Right cardiac atrium (tissue), 5 donors: ENCODE measurements at regions not wholly inside any gene's neighbourhood (a gene's known extent, or its start where the extent isn't known, plus 50 kb on each side); places are given as distances from the start of the nearest gene placed in this dataset.

Source experiments
- ATAC-seq, 2 donors: fragments of 200-7000 bp; cut with Tn5 transposase; one replicate each; pipeline versions ENCODE4 v1.8.0 to v1.9.1; 2020; ENCODE audit warnings: moderate library complexity in 2 of 2, mild to moderate bottlenecking in 1 of 2
- DNase-seq, 3 donors: peaks; one replicate each; pipeline ENCODE4 v3.0.0-alpha.2; 2020
- H3K27ac ChIP-seq: one replicate; pipeline ENCODE4 v1.5.1; 2013; ENCODE audit warnings: mild to moderate bottlenecking, low read length, control low read depth, moderate library complexity
- H3K27me3 ChIP-seq: one replicate; pipeline ENCODE4 v1.6.1; 2013; ENCODE audit not compliant: control insufficient read depth, insufficient read depth
- H3K4me1 ChIP-seq: one replicate; pipeline ENCODE4 v1.6.1; 2013; ENCODE audit warnings: low read length; ENCODE audit not compliant: control insufficient read depth, insufficient read depth
- H3K4me3 ChIP-seq: one replicate; pipeline ENCODE4 v1.5.1; 2013; ENCODE audit warnings: low read length, control low read depth
- H3K9me3 ChIP-seq: one replicate; pipeline ENCODE4 v1.6.1; 2013; ENCODE audit warnings: low read length; ENCODE audit not compliant: control insufficient read depth
- WGBS: extraction: QIAGEN DNeasy Blood & Tissue Kit; methylation state at CpG from one replicate; pipeline ENCODE4 v1.1.7; 2013; 5-methylcytosine and 5-hydroxymethylcytosine counted together
- intact Hi-C, 4 donors: fragments of 100-400 bp; cut with DNase I; formaldehyde crosslinking; loops; one replicate each; pipeline versions ENCODE4 v1.11.0 to v1.14.0; 2022 to 2023
- donor health status: healthy with polysubstance abuse.
- donor health status: DM: no; HTN: yes; CAD: no.
- donor health status: DM: no; HTN: no; CAD: no.
- donor health status: DM: no; HTN: yes; CAD: no; lungs with severe emphysema.
- donor health status: DM: yes; HTN: yes; CAD: no.

DNA sequence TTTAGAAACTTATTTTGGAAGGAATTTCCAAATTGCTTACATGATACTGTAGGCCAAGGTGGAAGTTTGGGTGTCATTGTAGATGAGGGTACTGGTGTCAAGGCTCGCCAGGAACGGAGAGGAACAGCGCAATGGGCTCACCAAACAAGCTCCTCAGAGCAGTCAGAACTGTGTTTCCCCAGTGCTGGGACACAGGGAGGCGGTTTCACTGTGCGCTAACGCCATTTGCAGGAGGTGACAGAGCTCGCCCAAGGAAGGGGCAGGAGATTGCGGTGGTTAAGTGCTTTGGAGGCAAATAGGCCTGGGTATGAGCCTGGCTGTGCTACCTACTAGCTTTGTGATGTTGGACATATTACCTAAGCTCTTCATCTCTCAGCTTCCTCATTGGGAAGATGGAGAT lies 57.3 kb downstream of the HHEX start:
- Histone ChIP-seq H3K27me3 (no peaks in the 10 kb centered on the region), H3K4me1 (no peaks in the 10 kb centered on the region), H3K27ac (no peak overlapping the region), H3K4me3 (no peak overlapping the region), H3K9me3 (no peaks in the 10 kb centered on the region)
- ATAC-seq, result no peak
- DNase-seq, result no peak
- 97% methylated on average over 8 of the region's 8 CpGs for WGBS
- intact Hi-C loops, result no loop called here

DNA sequence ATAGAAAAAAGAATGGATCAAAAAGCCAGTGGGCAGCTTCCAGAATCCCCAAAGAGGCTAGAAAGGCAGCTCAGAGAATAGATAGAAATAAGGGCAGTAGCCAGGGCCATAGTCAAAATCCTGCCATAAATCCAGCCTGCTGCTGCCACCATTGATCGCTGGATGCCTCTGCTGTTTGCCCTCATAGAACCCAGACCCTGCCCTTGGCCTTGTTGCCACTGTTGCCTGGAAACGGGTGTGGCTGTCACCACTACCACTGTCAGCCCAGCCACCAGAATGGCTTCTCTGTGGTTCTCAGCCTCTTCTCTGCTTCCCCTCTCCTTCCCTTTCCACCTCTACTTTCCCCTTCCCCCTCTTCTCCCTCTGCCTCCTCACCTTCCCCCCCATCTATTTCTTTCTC lies 57.8 kb downstream of the HHEX start:
- H3K4me3 ChIP-seq, result no peak overlapping the region
- peak in 1 of 3 donors; percentile 71 for DNase-seq
- peak in 1 of 2 donors; percentile 50 for ATAC-seq
- H3K27ac ChIP-seq, result no peak overlapping the region
- no peaks in the 10 kb centered on the region for H3K4me1 ChIP-seq
- H3K27me3 ChIP-seq, result no peaks in the 10 kb centered on the region
- no peaks in the 10 kb centered on the region for H3K9me3 ChIP-seq
- WGBS, result 80% methylated on average over 2 of the region's 2 CpGs
- intact Hi-C loops, result no loop called here

DNA sequence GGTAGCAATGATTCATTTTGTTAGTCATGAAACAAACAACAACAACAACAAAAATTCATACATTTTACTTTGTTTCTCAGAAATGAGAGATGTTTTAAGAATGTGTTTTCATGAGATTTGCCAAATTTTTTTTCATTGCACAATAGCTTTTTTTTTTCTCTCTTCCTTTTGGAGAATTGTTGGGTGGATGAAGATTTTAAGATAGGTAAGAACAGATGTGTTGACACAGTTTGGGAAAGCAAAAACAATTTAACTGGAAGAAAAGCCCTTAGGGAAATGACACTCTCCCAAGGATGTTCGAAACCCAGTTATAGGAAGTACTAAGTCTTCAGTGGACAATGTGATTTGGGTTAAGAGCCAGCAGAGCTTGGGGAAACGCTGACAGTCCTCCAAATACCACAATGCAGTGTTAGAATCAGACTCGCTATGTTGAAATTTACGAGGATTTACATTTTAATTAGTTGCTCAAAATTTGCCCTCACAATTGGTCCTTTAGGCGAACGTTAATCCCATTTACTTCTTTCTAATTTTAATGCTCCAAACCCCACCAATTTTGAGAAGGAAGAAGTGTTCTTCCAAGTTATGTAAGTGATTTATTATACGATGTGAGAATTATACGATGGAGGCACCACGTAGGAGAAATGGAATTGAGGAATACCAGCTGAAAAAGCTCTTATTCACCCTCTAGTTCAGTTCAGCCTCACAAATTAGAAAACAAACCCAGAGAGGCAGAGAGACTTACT lies 61.2 kb downstream of the HHEX start:
- intact Hi-C loops, result no loop called here
- H3K4me1 ChIP-seq, result peaks cover 2% of the 10 kb centered on the region
- 59% methylated on average over 9 of the region's 9 CpGs for WGBS
- H3K27me3 ChIP-seq, result no peaks in the 10 kb centered on the region
- H3K4me3 ChIP-seq, result no peak overlapping the region
- DNase-seq (no peak), ATAC-seq (no peak)
- H3K27ac ChIP-seq, result no peak overlapping the region
- no peaks in the 10 kb centered on the region for H3K9me3 ChIP-seq

DNA sequence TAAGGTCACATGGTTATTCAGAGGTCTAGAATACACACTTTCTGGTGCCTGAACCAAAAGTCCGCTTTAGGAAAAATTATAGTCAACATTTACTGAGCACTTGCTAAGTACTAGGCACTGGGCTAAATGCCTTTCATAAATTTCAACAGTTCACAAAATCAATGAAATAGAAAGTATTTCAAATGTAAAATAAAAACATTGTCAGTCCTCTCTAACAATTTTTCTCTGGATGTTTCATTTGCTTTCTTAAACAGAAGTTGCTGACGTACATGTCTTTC lies 61.7 kb downstream of the HHEX start:
- 89% methylated on average over 2 of the region's 2 CpGs for WGBS
- intact Hi-C loops, result no loop called here
- Histone ChIP-seq H3K9me3 (no peaks in the 10 kb centered on the region), H3K4me3 (no peak overlapping the region), H3K4me1 (peaks cover 2% of the 10 kb centered on the region), H3K27ac (no peak overlapping the region), H3K27me3 (no peaks in the 10 kb centered on the region)
- no peak for DNase-seq
- no peak for ATAC-seq

DNA sequence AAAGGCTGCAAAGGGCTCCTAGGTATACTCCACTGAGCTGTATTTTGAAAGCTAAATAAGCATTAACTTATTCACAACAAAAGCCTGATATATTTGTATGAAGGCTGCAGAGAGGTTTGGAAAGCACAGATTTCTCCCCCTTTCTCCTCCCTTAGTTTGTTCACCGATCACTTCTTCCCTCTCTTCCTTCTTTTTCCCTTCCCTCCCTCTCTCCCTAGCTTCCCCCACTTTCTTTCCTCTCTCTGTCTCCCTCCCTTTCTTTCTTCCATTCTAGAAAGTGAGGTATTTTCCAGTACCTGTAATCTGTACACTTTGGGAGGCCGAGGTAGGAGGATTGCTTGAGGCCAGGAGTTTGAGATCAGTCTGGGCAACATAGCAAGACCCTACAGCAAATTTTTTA lies 62.1 kb downstream of the HHEX start:
- 92% methylated on average over 2 of the region's 2 CpGs for WGBS
- no peak for DNase-seq
- intact Hi-C loops, result no loop called here
- Histone ChIP-seq H3K4me3 (no peak overlapping the region), H3K27ac (no peak overlapping the region), H3K27me3 (no peaks in the 10 kb centered on the region), H3K4me1 (peaks cover 4% of the 10 kb centered on the region), H3K9me3 (no peaks in the 10 kb centered on the region)
- no peak for ATAC-seq

DNA sequence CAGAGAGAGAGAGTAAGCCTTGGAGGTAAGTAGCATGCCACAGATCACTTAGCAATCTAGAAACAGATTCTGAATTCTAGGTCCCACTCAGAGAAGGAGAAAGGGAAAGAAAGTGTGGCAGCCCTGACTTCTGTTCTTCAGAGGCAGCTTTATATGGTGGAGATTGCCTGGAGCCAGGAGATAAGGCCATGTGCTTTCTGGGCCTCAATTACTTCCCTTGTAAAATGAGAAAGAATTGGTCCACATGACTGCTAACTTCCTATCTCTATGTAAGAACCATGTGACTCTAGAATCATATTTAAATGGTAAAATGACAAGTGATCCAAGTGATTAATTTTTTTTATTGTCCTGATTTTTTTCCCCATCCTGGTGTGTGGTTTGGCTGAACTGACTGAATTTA lies 64.1 kb downstream of the HHEX start:
- no peak overlapping the region for H3K4me3 ChIP-seq
- ATAC-seq (no peak), DNase-seq (no peak)
- H3K4me1 ChIP-seq, result peaks cover 12% of the 10 kb centered on the region
- H3K9me3 ChIP-seq, result no peaks in the 10 kb centered on the region
- intact Hi-C loops, result no loop called here
- no peak overlapping the region for H3K27ac ChIP-seq
- H3K27me3 ChIP-seq, result no peaks in the 10 kb centered on the region

DNA sequence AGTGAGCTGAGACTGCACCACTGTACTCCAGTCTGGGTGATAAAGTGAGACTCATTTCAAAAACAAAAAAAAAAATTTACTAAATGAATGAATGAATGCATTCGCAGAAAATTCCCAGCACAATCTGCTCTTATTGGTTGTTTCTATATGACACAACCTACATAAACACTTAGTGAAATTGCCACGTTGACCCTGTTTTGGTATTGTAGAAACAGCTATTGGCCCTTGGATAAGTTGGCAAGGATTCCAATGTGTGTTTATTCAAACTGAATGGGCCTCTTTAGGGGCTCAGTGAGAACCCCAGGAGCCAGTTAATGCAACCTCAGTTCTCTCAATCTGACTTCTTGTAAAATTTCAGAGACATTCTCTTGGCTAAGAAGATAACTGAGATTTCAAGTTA lies 66.0 kb downstream of the HHEX start:
- H3K4me1 ChIP-seq, result peaks cover 12% of the 10 kb centered on the region
- ATAC-seq (no peak), DNase-seq (no peak)
- intact Hi-C loops, result no loop called here
- H3K27ac ChIP-seq, result no peak overlapping the region
- no peaks in the 10 kb centered on the region for H3K9me3 ChIP-seq
- no peaks in the 10 kb centered on the region for H3K27me3 ChIP-seq
- 73% methylated on average over 2 of the region's 2 CpGs for WGBS
- H3K4me3 ChIP-seq, result no peak overlapping the region

DNA sequence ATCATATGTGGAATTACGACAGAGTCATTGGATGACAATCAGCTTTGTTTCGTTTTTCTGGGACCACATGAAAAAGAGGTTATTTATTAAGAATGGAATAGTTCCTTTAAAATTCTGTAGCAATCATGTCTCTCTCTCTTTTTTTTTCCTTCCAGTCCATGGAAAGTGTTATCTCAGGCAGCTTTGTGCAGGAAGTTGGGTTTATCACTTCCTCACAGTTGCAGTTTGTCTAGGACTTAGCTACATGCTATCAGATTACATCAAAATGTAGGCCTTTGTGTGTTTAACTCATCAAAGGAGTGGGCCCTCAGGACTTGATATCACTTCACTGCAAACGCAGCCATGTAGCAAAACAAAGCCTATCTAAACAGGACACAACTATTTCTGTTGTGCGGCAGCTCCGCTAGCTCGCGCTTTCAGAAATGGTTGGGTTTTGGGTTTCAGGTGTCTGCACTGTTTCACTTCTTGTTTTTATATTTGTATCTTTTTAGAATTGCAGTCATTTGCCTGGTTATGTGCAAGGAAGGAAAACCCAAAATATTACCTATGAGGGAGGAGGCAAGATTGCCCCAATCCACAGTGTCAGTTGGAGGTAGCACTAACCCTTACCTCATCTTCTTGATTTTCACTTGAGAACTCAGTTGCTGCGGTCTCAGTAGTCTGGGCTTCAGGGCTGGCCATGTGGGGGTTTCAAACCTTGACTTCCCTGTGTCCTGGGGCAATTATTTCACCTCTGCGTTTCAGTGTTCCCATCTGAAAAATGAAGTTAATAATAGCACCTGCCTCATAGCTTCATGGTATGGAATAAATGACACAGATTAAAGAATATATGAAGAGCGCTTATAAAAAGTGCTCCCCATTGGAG lies 66.7 kb downstream of the HHEX start:
- peak overlapping the region; percentile 73 for H3K27ac ChIP-seq
- 44% methylated on average over 10 of the region's 10 CpGs for whole genome bisulfite sequencing
- intact Hi-C loops, result no loop called here
- no peaks in the 10 kb centered on the region for H3K9me3 ChIP-seq
- H3K27me3 ChIP-seq, result no peaks in the 10 kb centered on the region
- peak overlapping the region; percentile 23 for H3K4me3 ChIP-seq
- DNase-seq (no peak), ATAC-seq (peak; percentile 44 to 88)
- peaks cover 12% of the 10 kb centered on the region for H3K4me1 ChIP-seq

DNA sequence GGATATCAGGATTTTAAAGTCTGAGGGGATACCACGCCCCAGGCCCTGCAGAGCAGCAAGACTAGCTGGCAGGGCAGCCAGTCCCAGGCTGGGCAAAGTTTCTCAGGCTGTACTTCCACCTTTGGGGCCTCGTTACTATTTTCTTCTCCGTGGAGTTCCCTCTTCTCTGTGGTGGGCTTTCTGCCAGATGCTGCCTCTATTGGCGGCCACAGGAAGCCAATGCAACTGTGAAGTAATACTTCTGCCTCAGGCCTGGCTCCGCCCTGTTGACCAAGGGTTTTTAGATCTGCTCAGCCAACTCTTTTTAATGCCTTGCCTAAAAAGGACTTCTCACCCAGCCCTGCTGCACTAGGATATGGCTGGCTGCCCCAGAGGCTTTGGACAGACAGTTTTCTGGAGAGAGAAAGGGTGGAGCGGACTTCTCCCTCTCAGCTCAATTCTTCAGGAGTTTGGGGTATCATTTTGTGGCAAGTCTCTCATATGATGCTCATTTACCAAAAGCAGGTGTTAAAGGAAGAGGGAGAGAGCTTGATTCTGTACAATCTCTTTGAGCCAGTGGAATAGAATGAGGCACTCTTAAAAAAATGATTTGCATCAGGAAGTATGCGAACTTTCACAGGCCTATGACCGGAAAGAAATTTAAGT lies 67.4 kb downstream of the HHEX start:
- Histone ChIP-seq H3K4me1 (peaks cover 14% of the 10 kb centered on the region), H3K27me3 (no peaks in the 10 kb centered on the region), H3K9me3 (no peaks in the 10 kb centered on the region), H3K27ac (peak overlapping the region; percentile 73), H3K4me3 (no peak overlapping the region)
- DNase-seq (peak; percentile 91 to 94 (median 92)), ATAC-seq (peak; percentile 96 to 98)
- 29% methylated on average over 8 of the region's 8 CpGs for WGBS
- intact Hi-C loops, result no loop called here

DNA sequence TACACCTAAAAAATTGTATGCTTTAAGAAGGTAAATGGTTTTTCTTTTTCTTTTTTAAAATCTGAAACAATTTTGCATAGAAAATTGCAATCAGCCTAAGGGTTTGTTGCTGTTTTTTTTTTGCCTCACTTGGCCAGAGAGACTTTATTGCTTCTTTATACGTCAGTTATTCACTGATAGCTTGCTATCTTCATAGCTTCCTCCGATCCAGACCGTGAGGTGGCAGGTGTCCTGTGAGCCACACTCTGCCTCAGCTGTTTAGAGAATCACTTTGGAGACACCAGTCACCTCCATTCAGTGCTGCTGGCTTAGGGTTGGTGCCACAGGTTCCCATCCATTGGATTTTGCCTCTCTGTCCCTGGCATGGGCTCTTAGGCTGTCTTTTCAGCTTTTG lies 68.0 kb downstream of the HHEX start:
- Histone ChIP-seq H3K9me3 (no peaks in the 10 kb centered on the region), H3K27ac (peak overlapping the region; percentile 83), H3K27me3 (no peaks in the 10 kb centered on the region), H3K4me1 (peaks cover 14% of the 10 kb centered on the region), H3K4me3 (no peak overlapping the region)
- DNase-seq (no peak), ATAC-seq (peak in 1 of 2 donors; percentile 26)
- WGBS, result 38% methylated on average over 3 of the region's 3 CpGs
- intact Hi-C loops, result no loop called here

DNA sequence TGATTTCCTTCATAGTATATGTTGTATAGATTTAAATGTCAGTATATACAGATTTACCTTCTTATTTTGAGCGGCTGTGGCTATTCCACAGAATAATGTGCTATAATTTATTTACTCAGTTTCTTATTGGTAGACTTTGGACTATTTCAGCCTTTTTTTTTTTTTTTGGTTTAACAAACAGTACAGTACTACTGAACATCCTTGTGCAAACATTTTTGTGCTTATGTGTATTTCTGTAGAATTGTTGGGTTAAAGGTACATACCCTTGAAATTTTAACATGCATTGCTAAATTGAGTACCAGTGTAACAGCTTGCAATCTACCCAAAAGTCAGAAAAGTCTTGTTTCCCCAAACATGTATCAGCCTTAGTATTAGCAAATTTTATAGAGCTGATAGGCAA lies 68.8 kb downstream of the HHEX start:
- H3K4me3 ChIP-seq, result no peak overlapping the region
- no peaks in the 10 kb centered on the region for H3K27me3 ChIP-seq
- no peak overlapping the region for H3K27ac ChIP-seq
- intact Hi-C loops, result no loop called here
- WGBS, result 95% methylated on average over 1 of the region's 1 CpG
- ATAC-seq (no peak), DNase-seq (no peak)
- H3K9me3 ChIP-seq, result no peaks in the 10 kb centered on the region
- H3K4me1 ChIP-seq, result peaks cover 14% of the 10 kb centered on the region
